GM18870 (cell line): ENCODE measurements at regions not wholly inside any gene's neighbourhood (a gene's known extent, or its start where the extent isn't known, plus 50 kb on each side); places are given as distances from the start of the nearest gene placed in this dataset.

ENCODE experiments used
- ATAC-seq: cut with Tn5 transposase; IDR thresholded peaks from one replicate; pipeline ENCODE4 v1.9.1; 2021; ENCODE audit warnings: moderate library complexity; ENCODE audit not compliant: unreplicated experiment

DNA sequence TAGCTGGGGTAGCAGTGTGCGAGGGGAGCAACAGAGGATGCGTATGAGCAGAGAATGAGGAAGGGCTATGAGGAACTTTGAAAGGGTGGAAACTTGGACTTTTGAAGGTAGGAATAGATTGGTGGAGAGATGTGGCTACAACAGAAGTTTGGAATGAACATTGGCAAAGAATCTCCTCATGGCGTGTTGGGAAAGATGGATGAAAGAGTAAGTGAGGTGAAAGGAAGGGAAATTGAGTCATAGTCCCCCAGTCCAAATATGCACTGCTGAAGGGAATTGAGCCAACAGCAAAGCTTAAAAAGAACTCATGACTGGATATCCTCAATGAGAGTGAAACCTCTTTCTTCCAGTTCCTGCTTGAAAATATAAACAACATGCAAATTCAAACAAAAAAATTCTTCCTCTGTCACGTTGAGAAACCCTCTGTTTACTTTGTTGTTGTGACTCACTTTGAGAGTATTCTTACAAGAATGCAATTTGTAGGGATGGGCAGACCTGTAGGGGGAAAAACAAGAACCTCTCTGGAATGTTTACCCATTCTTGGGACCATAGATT is 313.2 kb upstream of the KCNJ16 start:
- no peak for ATAC-seq

DNA sequence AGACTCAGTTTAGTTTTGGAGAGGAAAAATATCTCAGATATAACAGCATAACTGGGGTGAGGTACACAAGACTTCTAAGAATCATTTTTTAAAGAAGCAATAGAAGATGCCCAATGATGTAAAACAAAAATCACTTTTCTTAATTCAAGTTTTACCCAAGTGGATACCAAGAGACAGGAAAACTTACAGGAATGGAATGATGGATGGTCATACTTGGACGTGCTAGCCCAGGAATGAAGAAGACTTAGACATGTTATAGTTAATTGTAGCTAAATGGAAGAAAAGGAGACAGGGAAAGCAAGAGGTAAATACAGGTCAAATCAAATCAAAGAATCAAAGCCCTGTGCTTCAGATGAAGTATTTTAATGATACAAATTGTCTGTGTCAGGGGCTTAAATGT is 312.7 kb upstream of the KCNJ16 start:
- ATAC-seq, result no peak

DNA sequence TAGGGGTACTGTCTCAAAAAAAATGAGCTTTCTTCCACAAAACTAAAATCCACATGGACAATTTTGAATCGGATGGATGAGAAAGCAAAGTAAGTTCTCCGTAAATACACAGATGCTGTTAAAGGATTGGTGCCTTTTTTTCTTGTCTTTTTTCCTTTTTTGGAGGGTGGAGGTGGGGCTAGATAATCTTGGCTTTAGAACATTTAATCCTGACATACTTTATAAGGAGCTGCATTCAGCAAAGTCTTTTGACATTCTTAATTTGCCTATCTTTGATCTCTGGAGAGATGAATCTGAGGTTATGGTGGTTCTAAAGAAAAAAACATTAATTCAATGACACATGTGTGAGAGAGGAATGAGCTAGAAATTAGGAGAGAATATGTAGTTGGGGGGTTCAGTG is 312.3 kb upstream of the KCNJ16 start:
- ATAC-seq, result no peak

DNA sequence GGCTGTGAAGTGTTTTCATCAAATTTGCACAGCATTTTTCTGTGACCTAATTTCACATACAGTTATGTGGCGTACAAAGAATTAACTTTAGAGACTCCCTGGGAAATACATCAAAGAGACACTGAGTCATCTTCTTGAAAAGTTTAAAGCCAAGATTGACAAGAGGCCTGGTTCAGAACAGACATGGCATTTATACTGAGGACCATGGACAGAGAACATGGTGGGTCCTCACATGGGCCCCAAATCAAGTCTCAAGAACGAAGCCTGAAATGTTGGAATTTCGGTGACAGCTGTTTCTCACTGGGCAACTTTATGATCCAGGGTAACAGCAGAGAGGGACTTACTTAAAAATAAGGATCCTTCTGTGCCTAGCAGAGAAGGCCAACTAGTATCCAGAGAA is 311.5 kb upstream of the KCNJ16 start:
- no peak for ATAC-seq

DNA sequence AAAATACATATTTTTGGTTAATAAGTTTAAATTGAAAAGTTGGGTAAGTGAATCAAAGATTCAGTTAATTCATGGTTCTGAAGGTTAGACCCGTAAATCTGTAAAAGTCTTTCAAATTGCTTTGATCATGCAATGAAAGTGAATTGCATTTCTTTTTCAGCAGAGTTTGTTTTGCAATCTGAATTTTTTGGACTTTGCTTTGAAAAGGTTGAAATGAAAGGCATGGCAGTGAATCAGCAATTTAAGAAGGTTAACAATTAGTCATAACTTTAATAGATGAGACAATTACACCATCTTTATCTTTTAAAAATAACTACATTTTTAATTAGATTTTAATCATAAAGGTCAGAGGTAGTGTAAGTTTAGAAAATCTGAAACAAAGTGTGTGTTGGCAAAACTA is 310.9 kb upstream of the KCNJ16 start:
- ATAC-seq, result no peak

DNA sequence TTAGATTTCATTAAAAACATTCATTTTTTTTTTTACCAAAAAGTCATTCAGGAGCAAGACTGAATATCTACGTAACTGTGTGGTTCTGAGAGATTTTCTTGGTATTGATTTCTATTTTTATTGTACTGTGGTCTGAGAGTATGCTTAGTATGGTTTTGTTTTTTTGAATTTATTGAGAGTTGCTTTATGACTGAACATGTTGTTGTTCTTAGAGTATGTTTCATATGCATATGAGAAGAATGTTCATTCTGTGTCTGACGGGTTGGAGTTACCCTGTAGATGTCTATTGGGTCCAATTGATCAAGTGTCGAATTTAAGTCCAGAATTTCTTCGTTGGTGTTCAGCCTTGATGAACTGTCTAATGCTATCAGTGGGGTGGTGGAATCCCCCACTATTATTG is 306.0 kb upstream of the KCNJ16 start:
- ATAC-seq, result no peak

DNA sequence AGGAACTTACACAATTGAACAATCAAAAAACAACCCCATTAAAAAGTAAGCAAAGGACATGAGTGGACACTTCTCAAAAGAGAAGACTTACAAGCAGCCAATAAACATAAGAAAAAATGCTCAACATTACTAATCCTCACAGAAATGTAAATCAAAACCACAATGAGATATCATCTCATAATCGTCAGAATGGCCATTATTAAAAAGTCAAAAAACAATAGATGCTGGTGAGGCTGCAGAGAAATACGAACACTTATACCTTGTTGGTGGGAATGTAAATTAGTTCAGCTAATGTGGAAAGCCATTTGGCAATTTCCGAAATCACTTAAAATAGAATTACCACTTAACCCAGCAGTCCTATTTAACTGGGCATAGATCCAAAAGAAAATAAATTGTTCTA is 301.9 kb upstream of the KCNJ16 start:
- no peak for ATAC-seq

DNA sequence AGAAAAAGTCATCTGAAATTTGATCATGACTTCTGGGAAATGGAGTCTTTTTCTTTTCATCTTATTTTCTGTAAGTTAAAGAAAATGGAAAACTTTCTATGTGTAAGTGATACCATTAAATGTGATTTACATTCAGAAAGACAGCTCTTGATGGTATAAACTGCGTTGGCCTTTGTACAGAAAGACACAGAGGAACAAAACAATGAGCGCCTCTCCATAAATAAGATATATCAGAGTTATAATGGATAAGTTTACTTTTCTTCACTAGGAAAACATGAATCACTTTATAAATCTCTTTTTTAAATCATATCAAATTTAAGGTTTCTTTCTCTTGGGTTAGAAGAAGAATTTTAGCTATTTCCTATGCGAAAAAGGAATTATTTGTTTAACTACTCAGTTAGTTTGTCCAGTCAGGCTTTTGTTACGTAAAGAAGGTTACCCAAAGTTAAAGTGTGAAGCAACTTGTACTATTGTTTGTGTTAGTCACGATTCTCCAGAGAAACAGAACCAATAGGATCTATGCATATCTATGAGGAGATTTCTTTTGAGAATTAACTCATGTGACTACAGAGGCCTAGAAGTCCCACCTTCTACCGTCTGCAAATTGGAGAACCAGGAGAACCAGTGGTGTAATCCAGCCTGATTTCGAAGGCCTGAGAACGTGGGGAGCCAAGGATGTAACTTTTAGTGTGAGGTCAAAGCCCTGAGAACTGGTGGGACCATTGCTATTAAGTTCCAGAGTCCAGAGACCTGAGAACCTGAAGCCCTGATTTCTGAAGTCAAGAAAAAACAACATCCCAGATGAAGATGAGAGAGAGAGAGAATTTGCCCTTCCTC is 295.4 kb upstream of the KCNJ16 start:
- no peak for ATAC-seq

DNA sequence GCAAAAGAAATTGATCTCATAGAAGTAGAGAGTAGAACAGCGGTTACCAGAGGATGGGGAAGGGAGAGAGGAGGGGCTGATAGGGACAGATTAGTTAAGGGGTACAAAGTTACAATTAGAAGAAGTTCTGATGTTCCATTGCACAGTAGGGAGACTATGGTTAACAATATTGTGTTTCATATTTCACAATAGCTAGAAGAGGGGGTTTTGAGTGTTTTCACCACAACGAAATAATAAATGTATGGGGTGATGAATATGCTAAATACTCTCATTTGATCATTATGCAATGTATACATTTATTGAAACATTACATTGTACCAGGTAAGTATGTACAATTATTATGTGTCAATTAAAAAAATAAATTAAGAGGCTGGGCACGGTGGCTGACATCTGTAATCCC is 291.2 kb upstream of the KCNJ16 start:
- ATAC-seq, result no peak

DNA sequence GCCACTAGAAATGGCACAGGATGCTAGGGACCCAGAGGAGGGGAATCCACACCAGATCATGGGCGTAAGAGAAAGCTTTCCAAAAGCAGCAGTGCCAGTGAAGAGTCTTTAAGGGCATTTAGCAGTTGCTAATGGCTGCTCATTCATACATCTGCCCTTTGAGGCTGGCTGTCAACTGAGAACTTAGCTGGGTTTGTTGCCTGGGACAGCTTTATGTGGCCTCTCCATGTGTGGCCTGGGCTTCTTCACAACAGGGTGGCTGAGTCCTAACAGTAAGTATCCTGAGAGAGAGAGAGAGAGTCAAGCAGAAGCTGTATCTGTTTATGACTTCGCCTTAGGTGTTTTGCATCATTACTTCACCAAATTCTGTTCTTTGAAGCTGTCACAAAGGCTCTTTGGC is 286.1 kb upstream of the KCNJ16 start:
- ATAC-seq, result no peak

DNA sequence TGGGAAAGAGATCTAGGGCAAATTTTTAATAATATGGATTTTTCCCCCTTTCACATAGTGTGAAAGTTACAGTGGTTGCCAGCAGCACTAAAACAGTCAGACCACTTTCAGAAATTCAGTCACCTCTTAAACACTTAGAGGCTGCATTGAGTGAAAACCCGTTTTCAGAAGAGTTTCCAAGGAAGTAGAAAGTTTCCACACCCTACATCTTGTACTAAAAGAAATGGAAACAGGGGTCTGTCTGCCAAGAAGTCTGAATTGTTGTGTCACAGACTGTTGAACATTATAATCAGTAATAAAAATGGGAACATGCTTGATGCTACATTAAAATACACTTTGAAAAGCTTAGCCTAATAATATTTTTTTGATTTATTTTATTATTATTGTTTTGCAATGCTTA is 278.9 kb upstream of the KCNJ16 start:
- no peak for ATAC-seq

DNA sequence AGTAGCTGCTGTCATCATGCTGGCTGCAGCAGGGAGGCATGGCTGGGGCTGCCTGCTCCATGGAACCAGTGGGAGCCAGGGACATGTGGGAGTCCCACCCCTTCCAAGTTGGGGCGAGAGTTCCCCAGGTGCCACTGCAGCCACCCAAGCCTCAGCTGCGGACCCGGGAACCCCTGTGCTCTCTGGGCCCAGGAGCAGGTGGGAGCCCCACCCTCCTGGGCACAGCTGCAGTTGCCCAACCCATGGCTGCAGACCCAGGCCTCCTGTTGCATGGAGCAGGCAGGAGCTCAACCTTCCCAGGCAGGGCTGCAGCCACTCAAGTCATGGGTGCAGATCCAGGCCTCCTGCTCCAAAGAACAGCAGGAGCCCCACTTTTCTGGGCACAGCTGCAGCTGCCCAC is 274.2 kb upstream of the KCNJ16 start:
- no peak for ATAC-seq

DNA sequence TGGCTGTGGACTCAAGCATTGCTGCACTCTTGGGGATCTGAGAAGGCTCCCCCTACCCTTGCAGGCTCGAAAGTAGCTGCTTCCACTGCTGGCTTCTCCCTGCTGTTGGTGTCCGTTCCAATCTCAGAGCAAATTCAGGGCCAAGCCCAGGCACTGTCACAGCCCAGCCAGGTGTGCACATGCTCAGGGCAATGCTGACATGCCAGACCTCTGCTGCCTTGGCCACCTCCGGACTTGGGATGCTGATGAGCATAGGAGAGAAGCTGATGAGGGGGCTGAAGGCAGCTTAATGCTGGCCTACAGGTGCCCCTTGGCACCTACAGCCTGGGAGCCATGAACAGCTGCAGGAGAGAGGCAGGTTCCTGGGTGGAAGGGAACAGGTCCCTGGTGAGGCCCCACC is 273.7 kb upstream of the KCNJ16 start:
- ATAC-seq, result no peak

DNA sequence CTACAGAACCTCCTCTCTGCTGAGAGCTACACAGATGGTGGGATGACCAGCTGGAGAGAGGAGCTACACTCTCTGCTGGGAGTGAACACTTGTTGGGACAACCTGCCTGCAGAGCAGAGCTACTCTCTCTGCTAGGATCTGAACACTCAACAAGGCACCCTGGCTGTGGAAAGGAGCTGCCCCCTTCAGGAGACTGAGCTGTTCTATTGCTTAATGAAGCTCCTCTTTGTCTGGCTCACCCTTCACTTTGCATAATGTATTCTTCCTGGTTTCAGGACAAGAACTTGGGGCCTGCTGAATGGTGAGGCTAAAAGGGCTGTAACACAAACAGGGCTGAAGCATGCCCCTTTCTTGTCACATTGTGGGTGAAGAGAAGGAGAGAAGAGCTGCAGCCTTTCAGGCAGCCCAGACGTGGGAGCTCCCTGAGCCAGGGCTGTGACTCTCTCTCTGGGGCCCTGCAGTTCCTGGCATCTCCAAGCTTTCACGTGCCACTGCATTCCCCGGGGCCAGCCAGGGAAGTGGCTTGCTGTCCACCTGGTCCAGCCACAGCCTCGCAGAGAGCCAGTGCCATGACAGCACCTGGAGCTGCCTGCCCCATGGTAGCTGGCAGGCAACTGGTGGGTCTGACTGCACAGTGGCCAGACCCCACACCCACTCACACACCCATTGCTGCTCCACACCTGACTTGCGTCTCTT is 272.8 kb upstream of the KCNJ16 start:
- ATAC-seq, result no peak

DNA sequence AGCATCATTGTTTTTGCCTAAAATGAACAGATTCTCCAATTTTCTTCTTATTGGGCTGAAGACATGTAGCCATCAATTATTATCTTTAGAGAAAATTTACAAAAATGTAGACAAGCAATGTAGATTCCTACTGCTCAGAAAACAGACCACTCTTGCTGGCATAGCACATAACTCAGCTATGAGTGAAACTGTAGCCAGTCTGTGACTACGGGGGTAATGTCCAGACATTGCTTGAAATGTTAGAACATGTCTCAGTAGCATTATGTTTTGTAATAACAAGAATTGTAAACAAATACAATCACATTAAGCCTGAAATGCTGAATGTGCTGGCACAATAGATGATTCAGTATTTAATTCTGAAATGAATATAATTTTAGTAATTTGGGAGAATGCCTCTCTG is 265.7 kb upstream of the KCNJ16 start:
- no peak for ATAC-seq

DNA sequence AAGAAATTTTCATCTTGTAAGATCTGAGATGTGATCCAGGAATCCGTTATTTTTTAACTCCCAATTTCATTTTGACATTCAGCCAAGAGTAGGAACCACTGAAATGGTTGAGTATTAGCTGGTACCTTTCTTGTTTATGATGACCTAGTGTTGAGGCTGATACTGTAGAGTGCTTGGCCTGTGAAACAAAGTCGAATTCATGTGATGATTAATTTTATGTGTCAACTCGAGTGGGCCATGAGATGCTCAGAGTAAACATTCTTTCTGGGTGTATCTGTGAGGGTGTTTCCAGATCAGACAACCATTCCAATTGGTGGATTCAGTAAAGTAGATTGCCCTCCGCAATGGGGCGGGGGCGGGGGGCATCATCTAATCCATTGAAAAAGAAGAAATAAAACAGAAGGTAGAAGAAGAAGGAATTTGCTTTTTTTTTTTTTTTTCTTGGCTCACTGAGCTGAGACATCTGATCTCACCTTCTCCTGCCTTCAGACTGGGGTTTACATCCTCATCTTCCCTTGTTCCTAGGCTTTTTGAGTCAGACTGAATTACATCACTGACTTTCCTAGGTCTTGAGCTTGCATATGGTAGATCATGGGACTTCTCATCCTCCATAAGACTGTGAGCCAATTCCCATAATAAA is 264.6 kb upstream of the KCNJ16 start:
- ATAC-seq, result no peak

DNA sequence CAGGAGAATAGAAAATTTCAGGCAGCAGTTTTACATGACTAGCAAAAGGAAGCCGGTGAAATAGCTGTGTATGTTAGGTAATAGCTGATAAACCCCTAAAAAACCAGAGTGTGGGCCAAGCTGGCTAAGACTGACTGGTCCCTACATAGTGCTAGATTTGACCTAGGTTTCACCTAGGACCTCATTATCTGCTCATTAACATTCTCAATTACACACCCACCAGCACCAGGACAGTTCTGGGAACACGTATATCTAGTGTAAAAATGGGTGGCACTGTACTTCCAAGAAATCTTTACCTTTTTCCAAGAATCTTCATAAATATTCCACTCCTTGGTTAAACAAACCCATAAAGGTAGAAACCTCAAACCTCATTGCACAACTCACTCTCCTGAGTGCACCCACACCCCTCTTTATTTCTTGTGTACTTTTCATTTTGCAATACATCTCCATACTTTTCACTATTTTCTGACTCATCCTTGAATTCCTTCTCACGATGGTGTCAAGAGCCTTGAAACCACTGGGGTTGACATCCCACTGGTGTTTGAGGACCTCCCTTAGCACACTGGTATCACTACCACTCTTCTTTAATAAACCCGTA is 262.7 kb upstream of the KCNJ16 start:
- ATAC-seq, result no peak

DNA sequence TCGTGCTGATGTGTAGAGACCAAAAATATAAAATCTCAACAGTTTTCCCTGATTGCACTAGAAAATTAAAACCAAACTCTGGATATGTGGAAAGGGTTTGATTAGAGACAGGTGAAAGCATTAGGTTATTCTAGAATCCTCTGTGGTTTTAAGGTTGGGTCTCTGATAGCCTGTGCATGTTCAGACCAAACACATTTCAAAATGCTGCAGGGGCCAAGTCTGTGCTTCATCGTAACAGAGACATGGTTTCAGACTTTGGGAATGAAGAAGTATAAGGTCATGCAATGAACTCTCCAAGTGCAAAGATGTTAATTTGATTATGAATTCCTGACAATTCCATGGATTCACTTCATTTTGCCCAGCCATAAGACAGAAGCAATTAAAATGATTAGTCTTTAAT is 261.0 kb upstream of the KCNJ16 start:
- no peak for ATAC-seq

DNA sequence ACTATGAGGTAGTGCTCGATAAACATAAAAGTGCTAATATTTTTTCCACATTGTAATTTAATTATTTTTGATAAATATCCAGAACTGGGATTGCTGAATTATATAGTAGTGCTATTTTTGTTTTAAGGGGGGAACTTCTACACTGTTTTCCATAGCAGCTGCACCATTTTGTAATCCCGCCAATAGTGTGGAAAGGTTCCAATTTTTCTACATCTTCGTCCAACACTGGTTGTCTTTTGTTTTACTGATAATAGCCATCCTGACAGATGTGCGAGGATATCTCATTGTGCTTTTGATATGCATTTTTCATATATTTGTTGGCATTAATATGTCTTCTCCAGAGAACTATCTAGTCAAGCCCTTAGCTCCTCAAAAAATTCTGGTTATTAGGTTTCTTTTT is 259.6 kb upstream of the KCNJ16 start:
- no peak for ATAC-seq

DNA sequence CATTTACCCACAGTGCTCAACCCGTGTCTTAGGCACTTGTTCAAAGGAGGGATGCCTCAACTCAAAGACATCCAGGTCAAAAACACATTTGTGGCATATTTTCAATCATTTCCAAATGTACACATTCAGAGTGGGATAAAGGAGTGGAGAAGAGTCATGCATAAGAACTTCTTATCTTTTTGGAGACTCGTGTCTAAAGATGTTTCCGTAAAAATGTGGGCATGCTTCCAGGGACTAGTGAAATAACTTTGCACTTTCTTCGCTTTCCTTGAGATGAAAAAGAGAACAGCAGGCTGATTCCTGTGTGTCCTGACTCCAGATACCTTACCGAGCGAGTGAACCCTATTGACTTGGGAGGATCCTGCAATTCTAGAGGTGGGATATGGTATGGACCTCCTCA is 256.6 kb upstream of the KCNJ16 start:
- no peak for ATAC-seq

DNA sequence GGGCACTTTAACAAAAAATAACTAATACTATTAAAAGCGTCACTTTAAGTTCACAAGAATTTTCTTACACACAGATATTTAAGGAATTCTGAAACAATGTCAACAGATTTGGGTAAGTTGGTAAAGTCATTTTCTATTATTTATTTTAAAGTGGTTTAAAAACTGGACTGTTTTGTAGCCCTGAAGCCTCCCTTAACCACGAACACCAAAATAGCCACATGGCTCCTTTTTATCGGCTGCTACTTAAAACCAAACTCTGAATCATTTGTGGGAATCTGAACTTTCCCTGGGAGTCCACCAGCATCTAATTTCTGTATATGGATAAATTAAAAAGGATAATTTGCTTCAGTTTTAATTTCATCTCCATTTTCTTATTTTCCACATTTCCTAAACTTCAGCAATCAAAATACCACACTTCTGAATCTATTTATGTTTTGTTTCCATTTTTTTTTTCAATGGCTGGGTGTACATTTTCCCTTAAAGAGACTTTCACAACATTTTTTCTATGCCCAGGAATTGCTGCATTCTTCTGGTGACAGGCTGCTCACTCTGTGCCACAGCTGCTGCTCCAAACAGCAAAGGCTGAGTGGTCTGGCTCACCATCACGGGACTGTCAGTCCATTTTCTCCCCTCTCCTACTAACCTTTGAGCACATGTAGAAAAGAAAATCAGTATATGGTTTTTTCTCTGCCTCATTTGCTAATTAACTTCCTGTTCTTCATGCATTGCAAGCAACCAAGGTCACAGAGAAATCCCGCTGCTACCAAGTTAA is 255.5 kb upstream of the KCNJ16 start:
- ATAC-seq, result no peak
